Suprapubic skin (tissue), 4 donors: ENCODE measurements at regions not wholly inside any gene's neighbourhood (a gene's known extent, or its start where the extent isn't known, plus 50 kb on each side); places are given as distances from the start of the nearest gene placed in this dataset.

Experiments
- CTCF ChIP-seq, 2 donors: fragments of 200-600 bp in 1 of 2; fragments of 450-650 bp in 1 of 2; sonication (generic) in 1 of 2; IDR thresholded peaks; one replicate each; pipeline ENCODE4 v1.5.1; 2016 to 2019; ENCODE audit warnings: antibody characterized with exemption in 2 of 2, mild to moderate bottlenecking in 1 of 2, moderate library complexity in 1 of 2
- POLR2A ChIP-seq, 2 donors: fragments of 450-650 bp; IDR thresholded peaks; one replicate each; pipeline ENCODE4 v1.6.1; 2017; ENCODE audit warnings: antibody characterized with exemption in 2 of 2, mild to moderate bottlenecking in 2 of 2, moderate library complexity in 2 of 2
- POLR2AphosphoS5 ChIP-seq, 3 donors: sonication (generic); formaldehyde crosslinking; IDR thresholded peaks; one replicate each; pipeline ENCODE4 v1.6.1; 2017; ENCODE audit warnings: antibody characterized with exemption in 3 of 3

GRCh38 chr3:117938974-117939373 lies 1095.7 kb downstream of the IGSF11 start:
- no peak for TF ChIP-seq POLR2A (IDR thresholded peaks at IDR 0.05)
- no peak for TF ChIP-seq CTCF (IDR thresholded peaks at IDR 0.05)
- TF ChIP-seq POLR2AphosphoS5 (IDR thresholded peaks at IDR 0.05), result no peak
